GM18505 (cell line): ENCODE measurements at regions not wholly inside any gene's neighbourhood (a gene's known extent, or its start where the extent isn't known, plus 50 kb on each side); places are given as distances from the start of the nearest gene placed in this dataset.

Source experiments
- ATAC-seq: cut with Tn5 transposase; IDR thresholded peaks from one replicate; pipeline ENCODE4 v1.9.1; 2021; ENCODE audit not compliant: unreplicated experiment
- POLR2A ChIP-seq: IDR thresholded peaks from 4 replicates; pipeline ENCODE4 v1.6.1; 2011; ENCODE audit warnings: borderline replicate concordance; ENCODE audit not compliant: insufficient read depth, insufficient read length; ENCODE audit errors: extremely low read depth

- ATAC-seq, result no peak
- TF ChIP-seq POLR2A, result no peak
Measured at GRCh38 chr12:59100585-59100984, 180.3 kb upstream of the LRIG3 start.

- no peak for ATAC-seq
- TF ChIP-seq POLR2A, result no peak
Measured at GRCh38 chr12:59097876-59098275, 177.6 kb upstream of the LRIG3 start.

- no peak for TF ChIP-seq POLR2A
- ATAC-seq, result no peak
Measured at GRCh38 chr12:59096246-59096645, 175.9 kb upstream of the LRIG3 start.

GRCh38 chr12:59093073-59093772 is 172.9 kb upstream of the LRIG3 start:
- no peak for ATAC-seq
- TF ChIP-seq POLR2A, result no peak

GRCh38 chr12:59088673-59089072 is 168.4 kb upstream of the LRIG3 start:
- ATAC-seq, result no peak
- no peak for TF ChIP-seq POLR2A

- ATAC-seq, result no peak
- TF ChIP-seq POLR2A, result no peak
Measured at GRCh38 chr12:59087691-59088090, 167.4 kb upstream of the LRIG3 start.

GRCh38 chr12:59087077-59087673 is 166.9 kb upstream of the LRIG3 start:
- no peak for TF ChIP-seq POLR2A
- no peak for ATAC-seq

- no peak for ATAC-seq
- TF ChIP-seq POLR2A, result no peak
Measured at GRCh38 chr12:59086126-59086525, 165.8 kb upstream of the LRIG3 start.

- TF ChIP-seq POLR2A, result no peak
- no peak for ATAC-seq
Measured at GRCh38 chr12:59085690-59086089, 165.4 kb upstream of the LRIG3 start.

- ATAC-seq, result no peak
- no peak for TF ChIP-seq POLR2A
Measured at GRCh38 chr12:59084511-59085375, 164.4 kb upstream of the LRIG3 start.

GRCh38 chr12:59082952-59083351 is 162.6 kb upstream of the LRIG3 start:
- no peak for ATAC-seq
- no peak for TF ChIP-seq POLR2A

GRCh38 chr12:59080101-59080500 is 159.8 kb upstream of the LRIG3 start:
- no peak for ATAC-seq
- no peak for TF ChIP-seq POLR2A

GRCh38 chr12:59079472-59079871 is 159.2 kb upstream of the LRIG3 start:
- no peak for ATAC-seq
- no peak for TF ChIP-seq POLR2A

- TF ChIP-seq POLR2A, result no peak
- no peak for ATAC-seq
Measured at GRCh38 chr12:59079002-59079401, 158.7 kb upstream of the LRIG3 start.
